HL-60/S4 treated with phorbol 12-myristate 13-acetate at 8.2 ng/mL for 4 days and 3 days (cell line): ENCODE measurements at regions not wholly inside any gene's neighbourhood (a gene's known extent, or its start where the extent isn't known, plus 50 kb on each side); places are given as distances from the start of the nearest gene placed in this dataset.

Experiments used
- in situ Hi-C: fragments of 300-500 bp; cut with MboI; formaldehyde crosslinking; loops from 2 replicates; pipeline ENCODE4 v1.15.0; 2022; ENCODE audit warnings: low sequenced_read_pairs

- in situ Hi-C loops = no loop called here
These were observed 326.8 kb downstream of the SEC14L1 start for GRCh38 chr17:77467521-77467920.

- in situ Hi-C loops = no loop called here
These were observed 328.1 kb downstream of the SEC14L1 start for GRCh38 chr17:77468897-77469296.

GRCh38 chr17:77470330-77470786, 329.6 kb downstream of the SEC14L1 start:
- in situ Hi-C loops = no loop called here

- in situ Hi-C loops = no loop called here
These were observed 330.3 kb downstream of the SEC14L1 start for GRCh38 chr17:77470800-77471733.

GRCh38 chr17:77471984-77472461, 331.3 kb downstream of the SEC14L1 start:
- in situ Hi-C loops = no loop called here

GRCh38 chr17:77472468-77473310, 331.9 kb downstream of the SEC14L1 start:
- in situ Hi-C loops = no loop called here

- in situ Hi-C loops = no loop called here
These were observed 333.0 kb downstream of the SEC14L1 start for GRCh38 chr17:77473615-77474226.

GRCh38 chr17:77474292-77474988, 333.7 kb downstream of the SEC14L1 start:
- in situ Hi-C loops = no loop called here

GRCh38 chr17:77475016-77475976, 334.5 kb downstream of the SEC14L1 start:
- in situ Hi-C loops = no loop called here

- in situ Hi-C loops = no loop called here
These were observed 335.2 kb downstream of the SEC14L1 start for GRCh38 chr17:77476006-77476405.

- in situ Hi-C loops = no loop called here
These were observed 335.7 kb downstream of the SEC14L1 start for GRCh38 chr17:77476498-77476897.

- in situ Hi-C loops = no loop called here
These were observed 336.4 kb downstream of the SEC14L1 start for GRCh38 chr17:77476931-77477805.

- in situ Hi-C loops = no loop called here
These were observed 337.5 kb downstream of the SEC14L1 start for GRCh38 chr17:77478281-77478680.

- in situ Hi-C loops = no loop called here
These were observed 338.1 kb downstream of the SEC14L1 start for GRCh38 chr17:77478899-77479298.

GRCh38 chr17:77479372-77480198, 338.8 kb downstream of the SEC14L1 start:
- in situ Hi-C loops = no loop called here

GRCh38 chr17:77480199-77480508, 339.4 kb downstream of the SEC14L1 start:
- in situ Hi-C loops = no loop called here

- in situ Hi-C loops = no loop called here
These were observed 339.9 kb downstream of the SEC14L1 start for GRCh38 chr17:77480509-77481215.
